Right lobe of liver (tissue), 4 donors: ENCODE measurements at regions not wholly inside any gene's neighbourhood (a gene's known extent, or its start where the extent isn't known, plus 50 kb on each side); places are given as distances from the start of the nearest gene placed in this dataset.

ENCODE experiments used
- CTCF ChIP-seq, 4 donors: fragments of 200-600 bp in 3 of 4; fragments of 450-650 bp in 1 of 4; IDR thresholded peaks; one replicate each; pipeline versions ENCODE4 v1.5.1 to v1.8.0; 2016 to 2022; ENCODE audit warnings: antibody characterized with exemption in 4 of 4, mild to moderate bottlenecking in 2 of 4
- POLR2A ChIP-seq: fragments of 450-650 bp; IDR thresholded peaks from one replicate; pipeline ENCODE4 v1.6.1; 2017; ENCODE audit warnings: antibody characterized with exemption, mild to moderate bottlenecking
- donor health status: DM: no; HTN: no; CAD: no.
- donor health status: DM: no; HTN: no; CAD: no.
- donor health status: DM: no; HTN: yes; CAD: no.

GRCh38 chr2:8424997-8425900 lies 256.6 kb upstream of the ID2 start:
- no peak for TF ChIP-seq CTCF (IDR thresholded peaks at IDR 0.05)
- TF ChIP-seq POLR2A = no peak
